EH (cell line): ENCODE measurements at regions not wholly inside any gene's neighbourhood (a gene's known extent, or its start where the extent isn't known, plus 50 kb on each side); places are given as distances from the start of the nearest gene placed in this dataset.

Source experiments
- DNase-seq: peaks from one replicate; pipeline ENCODE4 v3.0.0-alpha.2; 2015; ENCODE audit warnings: low read depth

DNA sequence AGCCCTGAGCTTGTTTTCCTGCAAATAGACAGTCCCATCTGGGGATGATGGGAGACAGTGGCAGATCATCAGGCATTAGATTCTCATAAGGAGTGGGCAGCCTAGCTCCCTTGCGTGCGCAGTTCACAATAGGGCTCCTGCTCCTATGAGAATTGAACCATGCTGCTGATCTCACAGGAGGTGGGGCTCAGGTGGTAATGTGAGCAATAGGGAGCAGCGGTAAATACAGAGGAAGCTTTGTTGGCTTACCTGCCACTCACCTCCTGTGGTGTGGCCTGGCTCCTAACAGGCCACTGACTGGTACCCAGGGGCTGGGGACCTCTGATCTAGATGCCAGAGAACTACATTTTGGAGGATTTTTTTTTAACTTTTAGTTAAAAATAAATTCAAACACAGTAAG is 434.8 kb upstream of the MKI67 start:
- DNase-seq = no peak

DNA sequence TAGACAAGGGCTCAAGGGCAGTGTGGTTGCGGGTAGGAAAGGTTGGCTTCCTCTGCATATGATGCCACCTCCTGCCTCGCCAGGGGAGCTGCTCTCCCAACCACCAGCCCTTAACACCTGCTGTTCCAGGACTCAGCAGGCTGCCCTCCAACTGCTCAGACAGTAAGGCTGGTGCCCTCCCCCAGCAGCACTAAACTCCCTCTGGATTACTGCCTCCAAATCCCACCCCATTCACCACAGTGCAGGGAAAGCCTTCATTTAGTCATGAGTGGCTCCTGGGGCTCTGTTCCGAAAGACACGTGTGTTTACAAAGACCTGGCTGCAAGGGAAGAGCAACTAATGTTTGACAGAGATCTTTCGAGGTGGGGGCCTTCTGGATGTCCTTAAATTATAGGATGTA is 437.2 kb upstream of the MKI67 start:
- DNase-seq = no peak

DNA sequence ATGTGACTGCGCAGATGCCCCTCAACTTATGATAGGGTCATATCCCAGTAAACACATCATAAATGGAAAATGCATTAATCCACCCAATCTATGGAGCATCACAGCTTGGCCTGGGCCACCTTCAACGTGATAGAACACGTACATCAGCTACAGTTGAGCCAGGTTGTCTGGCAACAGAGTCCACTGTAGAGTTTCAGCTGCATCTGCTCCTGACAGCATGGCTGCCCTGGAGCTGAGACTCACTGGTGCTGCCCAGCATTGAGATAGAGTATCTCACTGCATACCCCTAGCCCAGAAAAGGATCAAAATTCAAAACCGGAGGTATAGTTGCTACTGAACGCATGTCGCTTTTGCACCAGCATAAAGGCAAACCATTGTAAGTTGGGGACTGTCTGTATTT is 437.7 kb upstream of the MKI67 start:
- no peak for DNase-seq

- DNase-seq = no peak
Measured at GRCh38 chr10:128566361-128566968, 440.2 kb upstream of the MKI67 start.

- DNase-seq = no peak
Measured at GRCh38 chr10:128567551-128567950, 441.3 kb upstream of the MKI67 start.

DNA sequence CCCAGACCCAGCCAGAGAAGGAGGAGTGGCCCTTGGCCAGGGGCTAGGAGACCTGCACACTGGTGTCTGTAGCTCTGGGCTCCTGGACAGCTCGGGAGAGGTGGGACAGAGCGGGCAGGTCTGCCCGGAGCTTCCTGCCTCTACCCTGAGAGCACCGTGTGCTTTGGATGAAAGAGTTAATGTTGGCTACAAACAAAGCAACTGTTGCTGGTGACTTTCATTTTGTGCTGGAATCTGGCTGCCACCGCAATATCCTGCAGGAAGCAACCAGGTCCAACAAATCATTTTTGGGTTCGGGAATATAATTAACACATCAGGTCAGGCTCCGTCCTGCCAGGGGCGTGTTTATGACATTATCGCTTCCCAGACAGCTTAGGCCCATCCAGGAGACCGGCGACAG is 441.8 kb upstream of the MKI67 start:
- DNase-seq = no peak

DNA sequence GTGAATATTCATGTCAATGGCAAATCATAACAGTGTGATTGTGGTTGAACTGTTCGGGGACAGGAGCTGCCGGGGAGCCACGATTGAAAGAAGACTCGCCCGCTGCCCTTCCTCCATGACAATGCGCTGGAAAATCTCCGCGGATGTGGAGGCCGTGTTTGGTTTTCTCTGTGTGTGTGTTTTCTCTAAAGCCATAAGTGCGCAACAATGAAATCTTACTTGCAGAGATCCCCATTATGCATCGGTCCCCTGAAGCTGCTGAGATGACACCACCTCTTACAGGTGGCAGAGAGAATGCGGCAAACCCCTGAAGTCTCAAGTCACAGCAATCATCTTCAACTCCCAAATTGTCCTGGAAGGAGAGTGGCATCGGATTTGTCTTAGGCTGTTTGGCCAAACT is 442.3 kb upstream of the MKI67 start:
- no peak for DNase-seq

- no peak for DNase-seq
Measured at GRCh38 chr10:128568990-128569945, 443.0 kb upstream of the MKI67 start.

DNA sequence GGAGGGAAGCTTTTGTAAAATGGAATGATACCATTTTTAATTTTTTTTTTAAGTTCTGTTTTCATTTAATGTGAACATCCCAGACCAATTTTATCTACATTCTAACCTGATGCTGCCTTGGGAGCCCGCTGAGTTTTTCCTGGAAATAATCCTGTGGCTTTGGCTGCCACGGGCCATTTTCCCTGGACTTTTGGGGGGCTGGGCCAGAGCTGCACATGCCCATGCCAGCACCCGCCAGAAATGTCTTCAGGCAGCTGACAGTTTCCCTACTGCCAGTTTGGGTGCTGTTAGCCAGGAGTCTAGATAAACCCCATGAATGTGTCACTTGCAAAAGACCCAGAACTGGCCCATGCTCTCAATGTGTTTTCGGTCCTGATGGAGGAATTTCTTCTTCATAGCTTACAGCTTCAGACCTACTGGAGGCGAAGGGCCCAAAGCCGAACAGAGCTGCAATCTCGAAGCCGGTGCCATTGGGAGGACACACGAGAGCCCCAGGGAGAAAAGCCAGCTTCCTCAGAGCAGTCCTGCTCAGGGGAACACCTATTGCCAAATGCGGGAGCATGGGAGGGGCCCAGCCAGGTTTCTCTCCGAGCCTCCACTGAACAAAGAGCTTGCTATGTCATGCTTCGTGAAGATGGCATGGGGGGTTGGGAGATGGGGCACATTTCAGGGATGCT is 444.2 kb upstream of the MKI67 start:
- no peak for DNase-seq

DNA sequence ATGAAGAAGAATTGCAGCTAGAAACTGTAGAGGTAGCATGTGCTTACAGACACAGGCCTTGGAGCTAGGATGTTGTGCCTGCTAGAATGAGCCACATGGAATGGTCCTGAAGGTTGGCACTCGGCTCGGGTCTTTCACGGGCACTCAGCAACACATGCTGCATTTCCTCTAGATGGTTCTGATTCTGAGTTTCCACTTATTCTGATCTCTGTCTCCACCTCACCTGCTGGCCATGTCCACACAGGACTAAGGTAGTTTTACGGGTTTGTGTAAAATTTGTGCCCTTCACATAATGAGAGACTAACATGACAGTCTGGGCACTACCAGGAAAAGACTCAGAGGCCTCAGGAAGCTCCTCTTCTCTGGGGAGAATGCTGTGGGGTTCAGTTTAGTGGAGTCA is 444.8 kb upstream of the MKI67 start:
- DNase-seq = no peak

GRCh38 chr10:128571745-128572144 is 445.5 kb upstream of the MKI67 start:
- no peak for DNase-seq

GRCh38 chr10:128572696-128573095 is 446.5 kb upstream of the MKI67 start:
- DNase-seq = no peak

DNA sequence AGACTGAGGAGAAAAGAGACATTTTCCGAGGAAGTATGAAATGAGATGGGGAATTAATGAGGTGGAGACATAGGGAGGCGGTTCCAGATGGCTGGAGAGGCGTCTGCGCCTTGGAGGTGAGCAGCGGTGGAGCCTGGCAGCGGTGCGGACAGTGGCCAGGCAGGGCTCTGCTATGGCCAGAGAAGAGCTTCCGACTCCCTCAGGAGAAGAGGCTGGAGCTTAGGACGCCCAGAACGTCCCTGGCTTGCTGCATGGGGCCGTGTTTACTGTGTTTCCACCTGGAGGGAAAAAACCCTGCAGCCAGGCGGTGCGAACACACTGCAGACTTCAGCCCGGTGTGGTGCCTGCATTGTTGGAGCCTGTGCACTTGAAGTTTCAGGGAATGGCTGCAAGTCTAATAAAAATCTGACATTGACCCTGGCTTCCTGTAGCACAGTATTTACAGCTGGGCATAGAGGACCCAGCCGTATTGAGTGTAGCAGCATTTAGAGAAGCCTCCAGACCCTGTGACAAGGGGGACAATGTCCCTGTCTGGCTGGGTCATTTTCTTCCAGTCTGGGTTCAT is 447.1 kb upstream of the MKI67 start:
- DNase-seq = no peak

GRCh38 chr10:128573986-128574385 is 447.8 kb upstream of the MKI67 start:
- no peak for DNase-seq

DNA sequence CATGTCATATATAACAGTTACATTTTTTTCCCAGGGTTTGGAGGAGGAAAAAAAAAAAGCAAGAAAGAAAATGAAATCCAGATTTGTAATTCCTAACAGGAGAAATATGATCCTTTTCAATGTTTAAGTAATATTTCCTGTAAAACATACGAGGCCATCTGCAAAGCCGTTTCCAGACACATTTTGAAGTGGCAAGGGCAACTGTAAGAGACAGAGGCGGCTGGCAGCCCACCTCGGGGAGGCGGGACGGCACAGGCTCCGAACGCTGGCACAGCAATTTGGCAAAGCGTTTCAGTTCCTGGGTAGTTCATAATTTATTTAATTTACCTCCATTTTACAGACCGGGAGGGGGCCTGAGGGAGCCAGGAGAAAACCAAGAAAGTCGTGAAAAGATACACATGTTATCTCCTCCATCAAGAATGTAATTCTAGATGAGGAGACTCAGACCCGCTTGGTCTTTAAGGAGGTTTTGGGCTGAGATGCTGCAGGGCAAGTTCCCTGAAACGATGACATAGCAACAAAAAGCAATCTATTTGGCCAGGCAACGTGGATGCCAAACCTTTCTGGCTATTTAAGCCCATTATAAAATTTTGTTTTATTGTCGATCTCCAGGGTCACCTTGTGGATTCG is 448.5 kb upstream of the MKI67 start:
- DNase-seq = no peak

GRCh38 chr10:128575761-128576160 is 449.5 kb upstream of the MKI67 start:
- DNase-seq = no peak

DNA sequence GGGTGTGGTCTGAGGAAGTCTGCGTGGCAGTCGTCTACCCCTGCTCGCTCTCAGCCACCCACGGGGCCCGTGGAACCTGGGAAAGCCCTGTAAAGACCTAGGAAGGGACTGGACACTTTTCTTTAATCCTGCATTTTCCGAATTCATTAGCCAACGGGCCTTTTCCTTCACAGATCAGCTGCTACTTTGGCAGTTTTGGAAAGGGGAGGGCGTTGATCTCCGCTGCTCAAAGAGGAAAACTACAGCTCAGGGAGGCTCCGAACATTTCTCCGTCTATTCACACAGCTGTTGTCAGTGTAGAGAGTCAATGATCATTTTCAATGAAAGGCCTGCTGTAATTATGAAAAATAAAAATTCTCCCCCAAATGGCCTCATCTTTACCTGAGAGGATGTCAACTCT is 450.1 kb upstream of the MKI67 start:
- DNase-seq = no peak

GRCh38 chr10:128576943-128577670 is 450.9 kb upstream of the MKI67 start:
- no peak for DNase-seq

GRCh38 chr10:128577958-128578750 is 451.9 kb upstream of the MKI67 start:
- DNase-seq = no peak

DNA sequence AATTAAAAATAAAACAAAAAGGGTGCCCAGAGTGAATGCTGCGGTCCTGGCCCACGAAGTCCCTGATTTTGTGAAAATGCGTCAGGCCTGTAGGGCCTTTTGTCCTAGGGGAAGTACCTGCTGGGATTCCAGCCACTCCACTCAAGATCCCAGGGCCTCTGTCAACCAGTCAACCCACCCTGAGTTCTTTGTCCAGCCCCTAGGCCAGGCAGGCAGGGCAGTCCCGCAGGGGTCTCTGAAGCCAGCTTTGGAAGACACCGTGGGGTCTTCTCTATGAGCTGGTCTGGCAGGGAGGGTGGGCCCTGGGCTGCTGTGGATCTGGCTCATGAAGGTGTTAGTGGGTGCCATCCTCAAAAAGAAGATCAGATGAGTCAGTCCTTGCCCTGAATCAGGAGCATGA is 452.5 kb upstream of the MKI67 start:
- DNase-seq = no peak
